ENCODE measurements at regions not wholly inside any gene's neighbourhood (a gene's known extent, or its start where the extent isn't known, plus 50 kb on each side); places are given as distances from the start of the nearest gene placed in this dataset.
"Not testable (repeated sequence)": the region's sequence is repeated elsewhere in the genome, so short reads cannot be mapped to it uniquely, and the experiment has no call there.

DNA sequence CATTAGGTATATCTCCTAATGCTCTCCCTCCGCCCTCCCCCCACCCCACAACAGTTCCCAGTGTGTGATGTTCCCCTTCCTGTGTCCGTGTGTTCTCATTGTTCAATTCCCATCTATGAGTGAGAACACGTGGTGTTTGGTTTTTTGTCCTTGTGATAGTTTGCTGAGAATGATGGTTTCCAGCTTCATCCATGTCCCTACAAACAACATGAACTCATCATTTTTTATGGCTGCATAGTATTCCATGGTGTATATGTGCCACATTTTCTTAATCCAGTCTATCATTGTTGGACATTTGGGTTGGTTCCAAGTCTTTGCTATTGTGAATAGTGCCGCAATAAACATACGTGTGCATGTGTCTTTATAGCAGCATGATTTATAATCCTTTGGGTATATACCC lies 505.3 kb downstream of the CSNK1G3 start:
- DNase-seq (ENCODE audit: low read depth) = not testable (repeated sequence)

DNA sequence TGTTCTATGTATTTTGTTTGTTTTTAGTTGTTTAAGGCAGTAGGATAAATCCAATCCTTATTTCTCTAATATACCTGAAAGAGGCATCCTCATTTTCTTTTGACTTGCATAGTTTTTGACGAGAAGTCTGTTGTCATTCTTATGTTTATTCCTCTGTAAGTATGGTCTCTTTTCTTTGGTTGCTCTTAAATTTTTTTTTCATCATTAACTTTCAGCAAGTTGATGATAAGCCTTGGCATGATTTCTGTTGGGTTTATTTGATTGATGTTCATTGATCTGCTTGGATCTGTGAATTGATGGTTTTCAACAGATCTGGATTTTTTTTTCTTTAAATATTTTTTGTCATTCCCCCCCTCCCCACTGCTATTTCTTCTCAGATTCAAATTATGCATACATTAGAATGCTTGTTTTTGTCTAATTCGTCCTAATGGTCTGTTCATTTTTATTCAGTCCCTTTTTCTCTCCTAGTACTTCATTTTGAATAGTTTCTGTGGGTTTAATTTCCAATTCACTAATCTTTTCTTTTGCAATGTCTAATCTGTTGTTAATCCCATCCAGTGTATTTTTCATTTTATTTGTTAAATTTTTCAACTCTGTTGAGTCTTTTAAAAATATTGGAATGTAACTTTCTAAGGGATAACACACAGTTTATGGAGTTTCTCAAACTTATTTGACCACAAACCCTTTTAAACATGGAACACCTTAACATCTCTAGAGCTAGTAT lies 495.9 kb downstream of the CSNK1G3 start:
- no peak for DNase-seq (ENCODE audit: low read depth)

DNA sequence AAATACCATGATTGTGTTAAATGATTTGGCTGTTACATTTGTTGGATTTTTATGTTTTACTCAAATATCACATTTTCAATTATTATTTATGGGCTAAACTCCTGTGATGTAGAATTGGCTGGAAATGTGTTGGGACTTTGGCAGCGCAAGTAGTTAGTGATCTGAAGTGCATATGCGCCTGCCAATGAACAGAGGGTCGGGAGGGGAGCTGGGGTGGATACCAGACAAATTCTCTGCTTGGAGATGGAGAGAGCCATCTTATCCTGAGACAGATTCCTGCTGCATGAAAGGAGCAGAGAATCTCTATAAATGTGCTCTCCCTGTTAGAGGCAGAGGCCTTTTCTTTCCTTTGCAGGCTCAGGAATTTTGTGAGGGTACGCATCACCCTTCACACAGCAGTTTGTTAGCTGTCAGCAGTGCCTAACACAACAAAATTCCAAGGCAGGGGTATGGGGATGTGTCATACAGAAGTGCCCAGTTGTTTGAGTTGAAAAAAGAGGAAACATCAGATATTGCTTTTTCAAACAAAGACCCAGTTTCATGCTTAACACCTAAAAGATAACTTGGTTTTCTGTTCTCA lies 489.1 kb downstream of the CSNK1G3 start:
- no peak for DNase-seq (ENCODE audit: low read depth)

DNA sequence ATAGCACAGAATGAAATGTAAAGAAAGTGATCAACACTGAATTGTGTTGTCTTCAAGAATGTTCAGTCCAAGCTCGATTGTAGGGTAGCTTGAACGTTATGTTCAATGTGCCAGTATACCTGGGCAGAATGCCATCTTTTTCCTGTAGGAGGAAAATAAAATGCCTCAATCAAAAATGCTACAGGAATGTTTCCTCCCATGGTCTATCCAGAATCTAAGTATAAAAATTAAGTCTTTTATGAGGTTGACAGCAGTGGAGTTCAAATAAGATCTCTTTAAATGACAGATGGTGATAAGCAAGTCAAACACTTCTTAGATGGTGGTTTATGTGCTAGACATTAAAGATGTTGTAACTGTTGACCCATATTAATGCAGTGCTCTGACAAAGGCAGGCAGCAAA lies 488.6 kb downstream of the CSNK1G3 start:
- DNase-seq (ENCODE audit: low read depth) = no peak

DNA sequence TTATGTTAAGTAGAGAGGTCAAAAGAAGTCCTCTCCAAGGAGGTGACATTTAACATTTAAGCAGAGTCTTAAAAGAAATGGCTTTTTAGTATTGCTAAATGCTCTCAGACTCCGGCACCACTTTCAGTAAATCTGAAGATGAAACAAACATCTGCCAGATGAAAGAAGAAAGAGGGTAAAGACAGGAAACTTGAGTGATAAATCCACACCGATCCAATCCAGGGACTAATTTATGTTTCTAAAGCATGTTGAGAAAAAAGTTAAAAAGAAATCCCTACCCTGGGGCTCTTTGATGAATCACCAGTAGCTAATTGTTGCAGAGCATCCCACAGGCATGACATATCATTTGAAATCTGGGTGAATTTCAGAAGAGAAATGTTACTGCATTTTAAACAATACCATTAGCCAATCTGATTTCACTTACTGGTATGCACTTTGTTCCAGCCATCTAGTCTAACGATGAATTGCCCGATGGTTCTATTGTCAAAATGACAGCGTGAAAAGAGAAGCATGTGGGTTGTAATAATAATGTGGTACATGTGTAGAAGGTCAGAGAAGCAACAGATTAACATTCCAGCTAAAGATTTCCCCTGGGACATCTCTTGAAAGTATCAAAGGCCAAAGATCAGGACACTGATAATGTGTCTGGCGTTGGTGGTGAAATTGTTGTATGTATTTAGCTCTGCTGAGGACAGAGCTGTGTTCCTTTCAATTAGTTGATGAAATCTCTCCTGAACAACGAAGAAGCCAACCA lies 485.7 kb downstream of the CSNK1G3 start:
- no peak for DNase-seq (ENCODE audit: low read depth)

DNA sequence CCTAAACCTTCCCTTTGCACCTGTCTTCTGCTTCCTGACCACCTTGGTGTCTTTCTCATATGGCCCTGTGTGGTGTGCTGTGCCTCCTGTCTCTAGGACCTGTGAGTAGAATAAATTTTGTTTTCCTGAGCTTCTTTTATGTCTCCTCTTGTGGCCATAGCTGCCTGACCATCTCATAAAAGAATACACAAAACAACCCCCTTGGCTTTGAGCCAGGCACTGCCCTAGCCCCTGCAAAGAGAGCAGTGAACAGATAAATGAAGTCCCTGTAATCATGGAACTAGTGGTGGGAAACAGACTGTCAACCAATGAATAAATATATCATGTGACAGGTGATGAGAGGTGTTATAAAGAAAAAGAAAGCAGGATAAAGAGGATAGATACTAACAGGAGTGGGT lies 485.1 kb downstream of the CSNK1G3 start:
- no peak for DNase-seq (ENCODE audit: low read depth)

DNA sequence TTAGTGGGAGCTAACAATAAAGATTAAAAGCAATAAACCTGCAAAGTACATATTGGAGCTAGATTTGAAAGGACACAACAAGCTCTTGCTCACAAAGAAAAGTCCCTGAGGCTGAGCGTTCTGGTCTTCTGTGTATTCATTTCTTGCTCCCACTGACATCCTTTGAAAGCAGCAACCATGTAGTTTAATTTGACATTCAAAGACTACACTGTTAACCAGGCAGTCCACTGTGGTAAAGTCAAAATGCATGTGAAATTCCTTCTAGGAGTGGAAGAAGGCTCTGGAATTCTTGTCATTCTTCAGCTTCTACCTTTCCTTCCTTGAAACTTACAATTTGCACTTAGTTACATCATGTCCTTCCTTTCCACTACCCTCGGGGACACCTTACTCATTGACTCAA lies 480.7 kb downstream of the CSNK1G3 start:
- DNase-seq (ENCODE audit: low read depth) = no peak

DNA sequence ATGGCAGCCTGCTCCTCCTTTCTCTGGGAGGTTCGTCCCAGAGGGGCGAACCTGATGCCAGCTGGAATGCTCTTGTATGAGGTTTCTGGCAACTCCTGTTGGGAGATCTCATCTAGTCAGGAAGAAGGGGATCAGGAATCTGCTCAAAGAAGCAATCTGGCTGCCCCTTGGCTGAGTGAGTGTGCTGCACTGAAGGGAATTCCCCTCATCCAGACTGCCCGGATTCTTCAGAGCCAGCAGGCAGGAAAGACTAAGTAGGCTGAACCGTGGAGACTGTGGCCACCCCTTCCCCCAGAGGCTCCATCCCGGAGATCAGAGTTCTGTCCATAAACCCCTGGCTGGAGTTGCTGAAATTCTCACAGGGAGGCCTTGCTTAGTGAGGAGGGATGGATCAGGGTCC lies 476.0 kb downstream of the CSNK1G3 start:
- DNase-seq (ENCODE audit: low read depth) = no peak

DNA sequence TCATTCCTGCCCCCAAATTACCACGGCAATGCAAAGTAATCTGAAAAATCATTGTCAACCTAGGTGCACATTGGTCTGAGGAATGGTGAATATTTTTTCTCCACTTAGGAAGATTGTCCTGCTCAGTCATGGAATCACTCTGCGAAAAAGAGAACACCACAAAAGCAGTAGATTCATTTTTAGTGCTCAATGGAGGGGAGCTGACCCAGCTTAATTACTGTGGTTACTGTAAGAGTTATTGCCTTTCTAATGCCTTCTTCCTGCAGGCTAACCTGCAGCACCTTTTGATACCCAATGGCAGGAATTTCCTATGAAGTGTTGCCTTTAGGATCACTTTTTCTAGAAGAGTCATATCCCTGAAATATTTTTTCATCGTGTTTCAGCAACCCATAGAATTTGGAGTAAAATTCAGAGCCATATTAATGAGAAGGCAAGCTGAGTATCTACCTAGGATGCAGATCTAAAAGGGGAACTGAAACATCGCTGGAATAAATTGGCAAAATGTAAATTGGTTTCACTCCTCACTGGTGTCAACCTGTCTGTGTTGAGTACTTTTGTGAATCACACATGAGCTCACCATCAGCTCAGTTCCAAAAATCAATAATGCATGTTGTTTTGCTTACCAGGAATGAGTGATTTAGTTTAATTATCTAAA lies 464.5 kb downstream of the CSNK1G3 start:
- no peak for DNase-seq (ENCODE audit: low read depth)

DNA sequence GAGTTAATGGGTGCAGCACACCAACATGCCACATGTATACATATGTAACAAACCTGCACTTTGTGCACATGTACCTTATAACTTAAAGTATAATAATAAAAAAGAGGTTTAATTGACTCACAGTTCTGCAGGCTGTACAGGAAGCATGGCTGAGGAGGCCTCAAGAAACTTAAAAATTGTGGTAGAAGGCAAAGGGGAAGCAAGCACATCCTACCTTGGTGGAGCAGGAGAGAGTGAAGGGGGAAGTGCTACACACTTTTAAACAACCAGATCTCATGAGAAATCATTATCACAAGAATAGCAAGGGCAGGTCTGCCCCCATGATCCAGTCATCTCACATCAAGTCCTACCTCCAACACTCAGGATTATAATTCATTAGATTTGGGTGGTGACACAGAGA lies 463.5 kb downstream of the CSNK1G3 start:
- not testable (repeated sequence) for DNase-seq (ENCODE audit: low read depth)

DNA sequence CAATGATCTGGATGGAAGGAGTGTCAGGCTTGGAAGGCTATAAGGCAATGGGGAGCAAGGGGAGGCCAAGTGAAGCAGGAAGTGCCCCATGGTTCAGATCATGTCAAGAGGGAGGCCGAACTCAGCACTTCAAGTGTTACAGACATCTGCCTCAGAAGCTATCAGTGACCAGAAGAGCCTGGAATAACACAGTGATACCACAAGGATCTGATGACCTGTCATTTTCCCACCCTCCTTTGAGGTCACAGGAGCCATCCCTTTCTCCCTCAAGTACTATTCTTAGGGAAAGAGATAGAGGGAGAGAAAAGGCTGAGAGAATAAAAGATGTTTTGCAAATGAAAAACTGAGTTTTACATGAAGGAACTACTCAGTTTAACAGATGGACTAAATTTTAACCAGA lies 454.8 kb downstream of the CSNK1G3 start:
- no peak for DNase-seq (ENCODE audit: low read depth)

DNA sequence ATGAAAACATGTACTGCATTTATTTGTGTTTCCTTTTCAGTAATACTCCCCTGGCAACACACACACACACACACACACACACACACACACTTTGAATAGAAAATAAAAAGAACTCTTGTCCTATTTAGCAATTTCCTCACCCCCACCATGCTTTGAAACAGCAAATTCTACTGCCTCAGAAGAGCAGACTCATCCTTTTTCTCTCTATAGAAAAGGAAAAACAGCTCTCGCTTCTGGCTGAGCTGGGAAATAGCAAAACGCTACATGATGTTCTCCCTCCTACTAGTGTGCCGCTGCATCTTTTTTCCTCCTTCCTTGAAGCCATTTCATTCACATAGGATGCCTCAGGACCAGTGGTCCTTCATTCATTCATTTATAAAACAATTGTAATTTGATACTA lies 453.6 kb downstream of the CSNK1G3 start:
- DNase-seq (ENCODE audit: low read depth) = no peak

DNA sequence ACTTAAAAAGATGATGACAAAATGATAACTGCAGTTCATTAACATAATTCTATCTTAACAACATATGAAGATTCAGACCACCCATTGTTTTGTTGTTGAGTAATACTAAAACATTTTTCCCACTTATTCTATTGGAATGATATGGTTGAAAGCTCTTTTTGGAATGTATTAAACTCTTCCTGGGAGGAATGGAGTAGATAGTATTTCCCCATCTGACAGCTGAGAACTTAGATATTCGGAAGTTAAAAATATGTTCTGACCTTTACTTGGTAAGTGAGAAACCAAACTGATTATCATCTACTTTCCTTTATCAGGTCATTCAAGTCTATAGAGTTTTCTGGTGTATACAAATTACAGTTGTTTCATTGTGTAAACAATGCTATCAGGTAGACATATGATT lies 452.9 kb downstream of the CSNK1G3 start:
- no peak for DNase-seq (ENCODE audit: low read depth)

DNA sequence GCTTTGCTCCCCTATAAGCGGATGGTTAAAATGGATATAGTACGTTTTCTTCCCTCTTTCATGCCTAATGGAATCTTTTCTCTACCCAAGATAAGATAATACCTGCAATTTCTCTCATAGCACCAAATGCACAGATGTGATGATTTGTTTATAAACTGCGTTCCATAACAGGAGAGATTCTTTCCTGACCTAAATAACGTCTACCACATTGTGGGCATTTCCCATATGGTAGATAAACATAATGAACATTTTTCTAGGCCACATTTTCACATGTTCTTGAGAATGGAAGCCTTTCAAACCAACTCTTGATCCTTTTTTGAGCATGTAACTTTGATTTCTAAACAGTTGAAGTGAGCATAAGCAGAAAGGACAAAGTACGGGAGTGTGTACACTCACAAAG lies 448.5 kb downstream of the CSNK1G3 start:
- DNase-seq (ENCODE audit: low read depth) = no peak

DNA sequence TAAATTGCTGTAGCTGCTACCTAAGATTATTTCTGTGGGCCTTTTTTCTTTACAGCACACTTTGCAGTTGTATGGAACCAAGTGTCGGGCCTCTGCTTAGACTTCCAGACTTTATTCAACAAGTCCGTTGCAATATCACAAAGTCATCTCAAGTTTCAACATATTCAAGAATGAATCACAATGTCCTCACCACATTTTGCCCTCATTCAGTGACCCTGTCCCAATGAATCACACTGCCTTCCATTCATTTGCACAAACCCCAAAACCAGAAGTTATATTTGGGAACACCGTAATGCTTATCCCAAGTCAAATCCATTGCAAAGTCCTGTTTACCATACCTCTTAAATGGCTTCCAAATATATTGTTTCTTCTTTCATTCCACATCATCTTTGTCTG lies 439.6 kb downstream of the CSNK1G3 start:
- no peak for DNase-seq (ENCODE audit: low read depth)

DNA sequence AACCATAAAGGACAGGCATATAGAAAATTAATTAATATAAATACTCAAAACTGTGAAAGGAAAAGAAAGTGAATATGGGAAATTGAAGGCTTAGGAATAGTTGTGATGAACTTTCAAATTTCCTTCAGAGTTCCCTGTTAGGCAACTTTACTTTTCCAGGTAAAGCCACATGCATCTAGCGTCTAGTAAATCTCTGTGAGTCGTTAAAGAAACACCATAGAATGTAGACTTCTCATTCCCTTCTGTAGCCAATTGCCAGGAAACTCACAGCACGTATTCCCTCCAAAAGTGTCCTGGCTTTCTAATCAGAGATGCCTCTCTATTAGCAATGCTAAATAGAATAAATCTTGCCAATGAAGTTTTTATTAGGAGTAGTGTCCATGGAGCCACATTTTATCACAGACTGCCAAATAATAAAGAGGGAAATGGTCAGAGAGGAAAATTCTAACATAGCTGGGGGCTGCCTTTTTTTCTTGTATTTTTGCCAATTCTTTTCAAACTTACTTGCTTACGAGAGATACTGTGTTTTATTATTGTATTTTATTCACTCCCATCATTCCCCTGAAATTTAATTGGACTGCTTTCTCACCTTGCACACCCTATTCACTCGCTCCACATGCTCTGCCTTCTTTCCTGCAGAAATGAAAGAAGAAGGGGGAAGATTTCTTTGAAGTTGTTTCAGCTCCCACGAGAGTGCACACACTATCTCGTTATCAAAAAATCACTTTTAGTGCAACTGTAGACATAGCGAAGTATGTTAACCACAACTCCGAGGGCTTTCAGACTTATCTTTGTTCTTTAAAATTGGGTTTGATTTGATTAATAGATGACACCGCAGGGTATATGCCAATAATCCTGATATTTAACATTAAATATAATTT lies 439.0 kb downstream of the CSNK1G3 start:
- DNase-seq (ENCODE audit: low read depth) = no peak

DNA sequence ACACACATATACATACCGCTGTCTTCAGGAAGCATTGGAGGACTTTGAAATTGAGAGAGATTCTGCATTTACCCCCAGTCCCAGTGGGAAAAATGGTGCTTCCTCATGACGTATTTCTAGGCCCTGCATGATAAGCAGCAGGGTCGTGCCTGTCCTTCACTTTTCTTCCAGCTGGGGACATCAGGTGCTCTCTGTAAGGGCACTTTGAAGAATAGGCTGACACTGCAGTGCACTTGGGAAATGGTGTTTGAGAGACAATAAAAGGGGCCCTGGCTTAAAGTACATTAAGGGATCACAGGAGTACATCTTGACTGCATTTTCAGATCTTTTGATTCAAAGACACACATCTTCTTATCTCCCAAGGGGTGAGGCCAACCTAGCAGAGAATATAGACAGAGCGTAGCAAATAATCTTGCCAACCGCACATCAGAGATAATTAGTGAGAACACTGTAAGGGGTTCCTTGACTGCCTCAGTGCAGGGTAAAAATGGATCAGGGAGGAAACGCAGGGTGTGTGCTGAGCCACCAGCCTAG lies 437.9 kb downstream of the CSNK1G3 start:
- no peak for DNase-seq (ENCODE audit: low read depth)

DNA sequence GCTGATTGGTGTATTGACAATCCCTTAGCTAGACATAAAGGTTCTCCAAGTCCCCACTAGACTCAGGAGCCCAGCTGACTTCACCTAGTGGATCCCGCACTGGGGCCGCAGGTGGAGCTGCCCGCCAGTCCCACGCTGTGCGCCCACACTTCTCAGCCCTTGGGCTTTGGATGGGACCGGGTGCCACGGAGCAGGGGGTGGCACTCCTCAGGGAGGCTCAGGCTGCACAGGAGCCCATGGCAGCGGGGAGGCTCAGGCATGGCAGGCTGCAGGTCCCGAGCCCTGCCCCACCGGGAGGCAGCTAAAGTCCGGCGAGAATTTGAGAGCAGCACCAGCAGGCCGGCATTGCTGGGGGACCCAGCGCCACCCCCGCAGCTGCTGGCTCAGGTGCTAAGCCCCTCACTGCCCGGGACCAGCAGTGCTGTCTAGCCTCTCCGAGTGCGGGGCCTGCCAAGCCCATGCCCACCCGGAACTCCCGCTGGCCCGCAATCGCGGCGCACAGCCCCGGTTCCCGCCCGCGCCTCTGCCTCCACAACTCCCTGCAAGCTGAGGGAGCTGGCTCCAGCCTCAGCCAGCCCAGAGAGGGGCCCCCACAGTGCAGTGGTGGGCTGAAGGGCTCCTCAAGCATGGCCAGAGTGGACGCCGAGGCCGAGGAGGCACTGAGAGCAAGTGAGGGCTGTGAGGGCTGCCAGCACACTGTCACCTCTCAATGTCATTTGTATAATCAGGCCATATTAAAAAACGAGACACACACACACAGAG lies 437.2 kb downstream of the CSNK1G3 start:
- no peak for DNase-seq (ENCODE audit: low read depth)

DNA sequence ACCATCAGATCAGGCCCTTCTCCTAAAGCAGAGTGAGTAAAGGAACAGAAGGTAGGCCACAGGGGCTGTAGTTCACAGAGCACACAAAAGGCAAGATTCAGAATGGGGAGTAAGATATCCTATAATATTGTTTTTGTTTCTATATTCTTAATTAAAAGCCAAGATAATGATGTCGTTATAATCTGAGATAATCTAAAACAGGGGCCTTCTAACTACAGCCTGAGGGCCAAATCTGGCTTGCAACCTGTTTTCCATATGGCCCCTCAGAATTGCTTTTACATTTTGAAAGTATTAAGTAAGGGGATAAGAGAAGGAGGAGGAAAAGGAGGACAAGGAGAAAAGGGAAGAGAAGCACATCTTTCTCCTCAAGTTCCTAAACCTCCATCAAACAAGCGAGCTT lies 435.8 kb downstream of the CSNK1G3 start:
- no peak for DNase-seq (ENCODE audit: low read depth)

DNA sequence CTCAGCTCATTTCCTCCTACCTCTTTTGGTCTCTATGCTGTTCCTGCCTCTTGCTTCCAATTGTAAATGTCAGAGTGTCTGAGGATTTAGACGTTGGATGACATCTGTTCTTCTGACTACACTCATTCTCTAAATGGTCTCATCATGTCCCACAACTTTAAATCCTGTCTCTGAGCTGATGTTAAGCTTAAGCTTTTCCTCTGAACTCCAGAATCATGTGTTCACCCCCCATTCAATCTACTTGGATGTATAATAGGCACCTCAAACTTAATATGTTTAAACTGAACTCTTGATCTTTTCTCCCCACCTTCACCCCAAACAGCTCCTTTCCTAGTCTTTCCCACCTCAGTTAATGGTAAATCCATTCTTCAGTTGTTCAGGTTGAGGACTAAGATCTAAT lies 433.6 kb downstream of the CSNK1G3 start:
- no peak for DNase-seq (ENCODE audit: low read depth)

DNA sequence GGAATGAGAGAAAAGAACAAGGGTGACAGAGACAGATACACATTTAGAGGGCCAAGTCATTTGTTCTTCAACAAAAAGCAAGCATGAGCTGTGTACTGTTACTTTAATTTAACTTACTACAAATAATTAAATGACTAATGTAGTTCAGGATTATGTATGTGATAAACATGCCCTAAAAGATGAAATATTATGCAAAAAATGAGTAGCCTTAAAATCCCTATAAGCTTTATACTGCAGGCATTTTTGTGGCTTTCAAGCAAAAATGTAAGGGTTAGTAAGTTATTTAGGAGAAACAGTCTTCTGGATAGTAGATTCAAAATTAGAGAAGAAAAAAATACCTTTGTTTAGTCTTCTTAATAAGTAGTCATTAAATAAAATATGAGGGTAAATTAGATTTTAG lies 431.2 kb downstream of the CSNK1G3 start:
- DNase-seq (ENCODE audit: low read depth) = no peak

Data from activated T-cell treated with anti-CD3 and anti-CD28 coated beads for 1 hour (primary cell).